HL-60 (cell line): ENCODE measurements at regions not wholly inside any gene's neighbourhood (a gene's known extent, or its start where the extent isn't known, plus 50 kb on each side); places are given as distances from the start of the nearest gene placed in this dataset.

Experiments used
- POLR2AphosphoS5 ChIP-seq: IDR thresholded peaks from 2 replicates; pipeline ENCODE4 v1.6.1; 2012; ENCODE audit warnings: low read depth
- SPI1 ChIP-seq: IDR thresholded peaks from 2 replicates; pipeline ENCODE4 v1.6.1; 2012; ENCODE audit warnings: low read depth, mild to moderate bottlenecking, borderline replicate concordance
- TF ChIP-seq, protein P1 (sequence below): IDR thresholded peaks from one replicate; pipeline ENCODE4 v1.5.1; 2011; ENCODE audit warnings: low read length, control low read depth, inconsistent platforms; ENCODE audit not compliant: insufficient read depth
- TF ChIP-seq, protein P2 (sequence below): IDR thresholded peaks from 2 replicates; pipeline ENCODE4 v1.6.1; 2012; ENCODE audit warnings: low read depth; ENCODE audit not compliant: insufficient replicate concordance

DNA sequence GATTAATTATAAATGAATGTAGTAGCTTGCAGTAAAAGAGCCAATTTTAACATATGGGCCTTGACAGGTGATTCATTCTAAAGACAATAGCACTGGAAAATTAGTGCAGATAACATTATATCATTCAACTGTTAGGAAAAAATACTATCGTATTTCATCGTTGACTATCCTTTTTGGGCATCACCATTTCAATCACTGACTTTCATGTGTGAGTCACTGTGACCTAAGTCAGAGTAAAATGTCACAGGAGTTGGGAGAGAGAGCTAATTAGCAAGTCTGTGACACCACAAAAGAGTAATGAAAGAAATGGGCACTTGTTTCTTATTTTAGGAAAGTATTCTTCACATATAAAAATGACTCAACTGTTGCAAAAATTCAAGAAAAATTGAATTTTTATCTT lies 253.8 kb upstream of the CNTN5 start:
- TF ChIP-seq, protein P1, sequence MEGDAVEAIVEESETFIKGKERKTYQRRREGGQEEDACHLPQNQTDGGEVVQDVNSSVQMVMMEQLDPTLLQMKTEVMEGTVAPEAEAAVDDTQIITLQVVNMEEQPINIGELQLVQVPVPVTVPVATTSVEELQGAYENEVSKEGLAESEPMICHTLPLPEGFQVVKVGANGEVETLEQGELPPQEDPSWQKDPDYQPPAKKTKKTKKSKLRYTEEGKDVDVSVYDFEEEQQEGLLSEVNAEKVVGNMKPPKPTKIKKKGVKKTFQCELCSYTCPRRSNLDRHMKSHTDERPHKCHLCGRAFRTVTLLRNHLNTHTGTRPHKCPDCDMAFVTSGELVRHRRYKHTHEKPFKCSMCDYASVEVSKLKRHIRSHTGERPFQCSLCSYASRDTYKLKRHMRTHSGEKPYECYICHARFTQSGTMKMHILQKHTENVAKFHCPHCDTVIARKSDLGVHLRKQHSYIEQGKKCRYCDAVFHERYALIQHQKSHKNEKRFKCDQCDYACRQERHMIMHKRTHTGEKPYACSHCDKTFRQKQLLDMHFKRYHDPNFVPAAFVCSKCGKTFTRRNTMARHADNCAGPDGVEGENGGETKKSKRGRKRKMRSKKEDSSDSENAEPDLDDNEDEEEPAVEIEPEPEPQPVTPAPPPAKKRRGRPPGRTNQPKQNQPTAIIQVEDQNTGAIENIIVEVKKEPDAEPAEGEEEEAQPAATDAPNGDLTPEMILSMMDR: no peak
- TF ChIP-seq, protein P2, sequence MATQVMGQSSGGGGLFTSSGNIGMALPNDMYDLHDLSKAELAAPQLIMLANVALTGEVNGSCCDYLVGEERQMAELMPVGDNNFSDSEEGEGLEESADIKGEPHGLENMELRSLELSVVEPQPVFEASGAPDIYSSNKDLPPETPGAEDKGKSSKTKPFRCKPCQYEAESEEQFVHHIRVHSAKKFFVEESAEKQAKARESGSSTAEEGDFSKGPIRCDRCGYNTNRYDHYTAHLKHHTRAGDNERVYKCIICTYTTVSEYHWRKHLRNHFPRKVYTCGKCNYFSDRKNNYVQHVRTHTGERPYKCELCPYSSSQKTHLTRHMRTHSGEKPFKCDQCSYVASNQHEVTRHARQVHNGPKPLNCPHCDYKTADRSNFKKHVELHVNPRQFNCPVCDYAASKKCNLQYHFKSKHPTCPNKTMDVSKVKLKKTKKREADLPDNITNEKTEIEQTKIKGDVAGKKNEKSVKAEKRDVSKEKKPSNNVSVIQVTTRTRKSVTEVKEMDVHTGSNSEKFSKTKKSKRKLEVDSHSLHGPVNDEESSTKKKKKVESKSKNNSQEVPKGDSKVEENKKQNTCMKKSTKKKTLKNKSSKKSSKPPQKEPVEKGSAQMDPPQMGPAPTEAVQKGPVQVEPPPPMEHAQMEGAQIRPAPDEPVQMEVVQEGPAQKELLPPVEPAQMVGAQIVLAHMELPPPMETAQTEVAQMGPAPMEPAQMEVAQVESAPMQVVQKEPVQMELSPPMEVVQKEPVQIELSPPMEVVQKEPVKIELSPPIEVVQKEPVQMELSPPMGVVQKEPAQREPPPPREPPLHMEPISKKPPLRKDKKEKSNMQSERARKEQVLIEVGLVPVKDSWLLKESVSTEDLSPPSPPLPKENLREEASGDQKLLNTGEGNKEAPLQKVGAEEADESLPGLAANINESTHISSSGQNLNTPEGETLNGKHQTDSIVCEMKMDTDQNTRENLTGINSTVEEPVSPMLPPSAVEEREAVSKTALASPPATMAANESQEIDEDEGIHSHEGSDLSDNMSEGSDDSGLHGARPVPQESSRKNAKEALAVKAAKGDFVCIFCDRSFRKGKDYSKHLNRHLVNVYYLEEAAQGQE: no peak
- TF ChIP-seq POLR2AphosphoS5 (no peak), SPI1 (no peak)
